Endometrium (tissue), 2 donors: ENCODE measurements at regions not wholly inside any gene's neighbourhood (a gene's known extent, or its start where the extent isn't known, plus 50 kb on each side); places are given as distances from the start of the nearest gene placed in this dataset.
"Not testable (repeated sequence)": the region's sequence is repeated elsewhere in the genome, so short reads cannot be mapped to it uniquely, and the experiment has no call there.

Source experiments
- FAIRE-seq: peaks from 2 replicates; lab custom pipeline; 2012; peaks lifted over from hg19 to GRCh38; lab: Jason Lieb, UNC
- donor health status: control.
- donor health status: control.

- no peak for FAIRE-seq
These were observed 116.1 kb downstream of the CYP26B1 start for GRCh38 chr2:72031346-72032110.

- no peak for FAIRE-seq
These were observed 118.7 kb downstream of the CYP26B1 start for GRCh38 chr2:72028996-72029395.

- FAIRE-seq = no peak
These were observed 119.2 kb downstream of the CYP26B1 start for GRCh38 chr2:72028351-72028995.

GRCh38 chr2:72027426-72028161, 120.1 kb downstream of the CYP26B1 start:
- FAIRE-seq = no peak

- no peak for FAIRE-seq
These were observed 120.7 kb downstream of the CYP26B1 start for GRCh38 chr2:72026819-72027425.

GRCh38 chr2:72024451-72025175, 123.0 kb downstream of the CYP26B1 start:
- FAIRE-seq = no peak

GRCh38 chr2:72023678-72024390, 123.8 kb downstream of the CYP26B1 start:
- no peak for FAIRE-seq

GRCh38 chr2:72021371-72021770, 126.3 kb downstream of the CYP26B1 start:
- FAIRE-seq = not testable (repeated sequence)

GRCh38 chr2:72015266-72015665, 132.4 kb downstream of the CYP26B1 start:
- FAIRE-seq = no peak

GRCh38 chr2:72014831-72015230, 132.8 kb downstream of the CYP26B1 start:
- no peak for FAIRE-seq

GRCh38 chr2:72013726-72014125, 133.9 kb downstream of the CYP26B1 start:
- FAIRE-seq = no peak

- no peak for FAIRE-seq
These were observed 134.6 kb downstream of the CYP26B1 start for GRCh38 chr2:72012886-72013574.

- no peak for FAIRE-seq
These were observed 135.9 kb downstream of the CYP26B1 start for GRCh38 chr2:72011791-72012190.

- no peak for FAIRE-seq
These were observed 136.3 kb downstream of the CYP26B1 start for GRCh38 chr2:72011370-72011689.

GRCh38 chr2:72010647-72011369, 136.9 kb downstream of the CYP26B1 start:
- FAIRE-seq = no peak

- no peak for FAIRE-seq
These were observed 139.1 kb downstream of the CYP26B1 start for GRCh38 chr2:72008608-72009007.

GRCh38 chr2:72007402-72007801, 140.3 kb downstream of the CYP26B1 start:
- FAIRE-seq = no peak

GRCh38 chr2:72006188-72006736, 141.4 kb downstream of the CYP26B1 start:
- no peak for FAIRE-seq

GRCh38 chr2:72004976-72005375, 142.7 kb downstream of the CYP26B1 start:
- no peak for FAIRE-seq
